ENCODE measurements at regions not wholly inside any gene's neighbourhood (a gene's known extent, or its start where the extent isn't known, plus 50 kb on each side); places are given as distances from the start of the nearest gene placed in this dataset.
"Not testable (repeated sequence)": the region's sequence is repeated elsewhere in the genome, so short reads cannot be mapped to it uniquely, and the experiment has no call there.

DNA sequence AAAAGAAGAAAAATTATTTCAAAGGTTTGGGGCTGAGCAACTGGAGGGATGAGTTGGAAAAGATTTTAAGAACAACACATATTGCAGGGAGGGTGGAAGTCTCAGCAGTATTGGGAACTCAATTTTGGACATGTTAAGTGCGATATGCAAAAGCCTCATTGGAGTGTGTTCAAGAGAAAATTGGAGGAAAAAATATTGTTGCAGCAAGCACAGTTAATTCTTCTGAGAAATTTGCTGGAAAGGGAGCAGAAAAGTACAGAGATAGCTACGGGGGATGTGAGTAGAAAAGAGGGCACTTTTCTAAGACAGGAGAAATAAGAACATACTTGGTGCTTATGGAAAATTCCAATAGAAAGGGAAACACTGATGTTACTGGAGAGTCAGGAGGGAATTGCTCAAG, 59.8 kb upstream of the MAGI2 start:
- no peaks in the 10 kb centered on the region for H3K36me3 ChIP-seq (ENCODE audit: control insufficient read depth in 5 of 5, insufficient read depth in 5 of 5, low read length in 5 of 5)
- no peaks in the 10 kb centered on the region for H3K4me1 ChIP-seq (ENCODE audit: control insufficient read depth in 5 of 5, insufficient read depth in 5 of 5, low read length in 5 of 5)
- no peak overlapping the region for H3K4me3 ChIP-seq (ENCODE audit: low read depth in 1 of 5, low read length in 5 of 5)
- no peak overlapping the region for H3K27ac ChIP-seq (ENCODE audit: low read depth, low read length)
- no peak overlapping the region for H3K9ac ChIP-seq (ENCODE audit: low read length in 5 of 5)
- H3K9me3 ChIP-seq (ENCODE audit: control insufficient read depth in 5 of 5, low read length in 5 of 5): no peaks in the 10 kb centered on the region
- no peaks in the 10 kb centered on the region for H3K27me3 ChIP-seq (ENCODE audit: control insufficient read depth in 5 of 5, insufficient read depth in 4 of 5, low read length in 5 of 5)

DNA sequence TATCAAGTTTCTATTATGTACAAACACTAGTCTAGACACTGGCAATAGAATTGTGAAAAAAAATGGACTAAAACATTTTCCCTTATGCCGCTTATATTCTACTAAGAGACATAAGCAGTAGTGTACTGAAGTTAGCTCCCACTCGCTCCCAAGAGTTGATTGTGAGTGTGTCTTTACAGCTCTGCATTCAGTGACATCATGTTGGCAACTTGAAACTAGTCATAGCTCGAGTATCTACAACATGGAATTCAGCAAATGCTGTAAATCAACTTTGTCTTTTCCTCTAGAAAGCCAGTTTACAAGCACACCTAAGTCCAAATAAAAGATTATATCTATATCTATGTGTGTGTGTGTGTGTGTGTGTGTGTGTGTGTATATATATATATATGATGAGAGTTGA, 58.8 kb upstream of the MAGI2 start:
- no peaks in the 10 kb centered on the region for H3K36me3 ChIP-seq (ENCODE audit: control insufficient read depth in 5 of 5, insufficient read depth in 5 of 5, low read length in 5 of 5)
- H3K9me3 ChIP-seq (ENCODE audit: control insufficient read depth in 5 of 5, low read length in 5 of 5): no peaks in the 10 kb centered on the region
- no peaks in the 10 kb centered on the region for H3K27me3 ChIP-seq (ENCODE audit: control insufficient read depth in 5 of 5, insufficient read depth in 4 of 5, low read length in 5 of 5)
- no peak overlapping the region for H3K4me3 ChIP-seq (ENCODE audit: low read depth in 1 of 5, low read length in 5 of 5)
- H3K27ac ChIP-seq (ENCODE audit: low read depth, low read length): no peak overlapping the region
- H3K4me1 ChIP-seq (ENCODE audit: control insufficient read depth in 5 of 5, insufficient read depth in 5 of 5, low read length in 5 of 5): no peaks in the 10 kb centered on the region
- no peak overlapping the region for H3K9ac ChIP-seq (ENCODE audit: low read length in 5 of 5)

DNA sequence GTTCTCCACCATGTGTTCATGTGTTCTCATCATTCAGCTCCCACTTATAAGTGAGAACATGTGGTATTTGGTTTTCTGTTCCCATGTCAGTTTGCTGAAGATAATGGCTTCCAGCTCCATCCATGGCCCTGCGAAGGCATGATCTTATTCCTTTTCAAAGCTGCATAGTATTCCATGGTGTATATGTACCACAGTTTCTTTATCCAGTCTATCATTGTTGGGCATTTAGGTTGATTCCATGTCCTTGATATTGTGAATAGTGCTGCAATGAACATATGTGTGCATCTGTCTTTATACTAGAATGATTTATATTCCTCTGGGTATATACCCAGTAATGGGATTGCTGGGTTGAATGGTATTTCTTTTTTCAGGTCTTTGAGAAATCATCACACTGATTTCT, 57.6 kb upstream of the MAGI2 start:
- not testable (repeated sequence) for H3K27ac ChIP-seq (ENCODE audit: low read depth, low read length); H3K4me3 ChIP-seq (ENCODE audit: low read depth in 1 of 5, low read length in 5 of 5); H3K9ac ChIP-seq (ENCODE audit: low read length in 5 of 5); H3K27me3 ChIP-seq (ENCODE audit: control insufficient read depth in 5 of 5, insufficient read depth in 4 of 5, low read length in 5 of 5); H3K36me3 ChIP-seq (ENCODE audit: control insufficient read depth in 5 of 5, insufficient read depth in 5 of 5, low read length in 5 of 5); H3K4me1 ChIP-seq (ENCODE audit: control insufficient read depth in 5 of 5, insufficient read depth in 5 of 5, low read length in 5 of 5); H3K9me3 ChIP-seq (ENCODE audit: control insufficient read depth in 5 of 5, low read length in 5 of 5)

DNA sequence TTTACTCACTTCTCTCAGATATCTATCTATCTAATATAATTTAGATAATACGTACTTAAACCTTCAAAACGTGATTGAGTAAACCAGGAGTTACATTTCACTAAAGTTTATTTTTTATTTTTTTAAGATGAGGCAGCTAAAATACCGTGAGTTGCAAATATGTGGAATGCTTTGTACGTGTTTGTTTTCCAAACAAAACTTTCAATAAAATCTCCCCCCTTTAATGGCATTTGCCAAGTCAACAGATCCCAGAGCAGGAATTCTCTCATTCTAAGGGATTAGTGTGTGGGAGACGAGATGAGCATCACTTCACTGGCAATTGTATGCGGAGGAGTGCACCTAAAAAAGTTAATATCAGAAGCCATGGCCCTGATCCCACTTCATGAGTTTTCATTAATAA, 53.7 kb upstream of the MAGI2 start:
- Histone ChIP-seq H3K36me3 (ENCODE audit: control insufficient read depth in 5 of 5, insufficient read depth in 5 of 5, low read length in 5 of 5) (no peaks in the 10 kb centered on the region), H3K4me1 (ENCODE audit: control insufficient read depth in 5 of 5, insufficient read depth in 5 of 5, low read length in 5 of 5) (peaks cover 0 to 5% (median 0%) of the 10 kb centered on the region in 5 donors), H3K9me3 (ENCODE audit: control insufficient read depth in 5 of 5, low read length in 5 of 5) (no peaks in the 10 kb centered on the region), H3K9ac (ENCODE audit: low read length in 5 of 5) (no peak overlapping the region), H3K27ac (ENCODE audit: low read depth, low read length) (no peak overlapping the region), H3K4me3 (ENCODE audit: low read depth in 1 of 5, low read length in 5 of 5) (no peak overlapping the region), H3K27me3 (ENCODE audit: control insufficient read depth in 5 of 5, insufficient read depth in 4 of 5, low read length in 5 of 5) (no peaks in the 10 kb centered on the region)

DNA sequence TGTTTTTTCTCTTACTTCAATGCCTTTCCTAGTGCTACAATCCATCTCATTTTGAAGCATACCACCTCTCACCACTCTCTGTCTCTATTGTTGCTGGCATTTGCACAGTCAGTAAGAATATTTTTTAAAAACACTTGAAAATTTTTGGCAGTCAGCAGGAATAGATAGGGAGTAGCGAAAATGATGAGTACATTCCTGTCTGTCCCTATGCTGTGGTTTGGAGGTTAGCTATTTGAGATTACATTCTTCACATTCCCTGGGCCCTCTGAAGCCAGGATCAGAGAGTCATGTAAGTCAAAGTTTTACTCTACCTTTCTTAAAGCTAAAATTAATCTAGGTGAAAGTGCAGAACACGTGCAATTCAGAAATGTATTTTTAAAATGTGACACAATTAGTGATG, 53.0 kb upstream of the MAGI2 start:
- Histone ChIP-seq H3K9ac (ENCODE audit: low read length in 5 of 5) (no peak overlapping the region), H3K27me3 (ENCODE audit: control insufficient read depth in 5 of 5, insufficient read depth in 4 of 5, low read length in 5 of 5) (no peaks in the 10 kb centered on the region), H3K4me3 (ENCODE audit: low read depth in 1 of 5, low read length in 5 of 5) (no peak overlapping the region), H3K9me3 (ENCODE audit: control insufficient read depth in 5 of 5, low read length in 5 of 5) (no peaks in the 10 kb centered on the region), H3K36me3 (ENCODE audit: control insufficient read depth in 5 of 5, insufficient read depth in 5 of 5, low read length in 5 of 5) (no peaks in the 10 kb centered on the region), H3K4me1 (ENCODE audit: control insufficient read depth in 5 of 5, insufficient read depth in 5 of 5, low read length in 5 of 5) (peaks cover 0 to 5% (median 0%) of the 10 kb centered on the region in 5 donors), H3K27ac (ENCODE audit: low read depth, low read length) (no peak overlapping the region)

DNA sequence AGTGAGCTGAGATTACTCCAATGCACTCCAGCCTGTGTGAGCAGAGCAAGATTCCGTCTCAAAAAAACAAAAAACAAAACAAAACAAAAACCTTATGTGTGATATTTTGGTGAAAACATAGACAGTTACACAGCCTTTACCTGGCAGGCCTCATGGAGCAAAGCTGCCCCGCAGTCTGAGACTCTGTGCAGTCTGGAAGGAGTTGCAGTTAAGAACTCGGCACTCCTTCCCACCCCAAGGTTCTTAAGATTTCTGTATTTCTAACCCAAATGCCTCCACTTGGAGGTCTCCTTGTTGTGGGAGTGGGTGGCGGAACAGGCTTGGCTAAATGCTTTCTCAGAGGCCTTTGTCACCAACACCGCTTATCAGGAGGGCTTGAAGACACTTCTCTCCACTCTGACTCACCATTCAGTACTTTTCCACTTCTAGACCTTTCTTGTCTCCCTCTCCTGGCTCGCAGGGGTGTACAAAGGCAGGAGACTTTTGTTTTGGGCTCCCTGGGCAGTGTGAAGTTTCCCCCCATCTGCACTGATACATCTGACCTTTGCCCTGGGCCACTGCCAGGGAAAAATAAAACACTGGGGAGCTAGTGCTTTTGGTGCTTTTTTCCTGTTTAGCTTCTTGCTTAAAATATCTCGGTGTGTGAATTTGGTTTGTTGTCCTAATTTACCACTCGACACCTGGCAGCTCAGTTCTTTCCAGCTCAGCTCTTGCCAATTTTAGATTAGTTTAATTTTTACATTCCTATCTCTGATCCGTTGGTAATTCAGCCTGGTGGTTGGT, 51.3 kb upstream of the MAGI2 start:
- no peaks in the 10 kb centered on the region for H3K9me3 ChIP-seq (ENCODE audit: control insufficient read depth in 5 of 5, low read length in 5 of 5)
- H3K36me3 ChIP-seq (ENCODE audit: control insufficient read depth in 5 of 5, insufficient read depth in 5 of 5, low read length in 5 of 5): no peaks in the 10 kb centered on the region
- H3K27me3 ChIP-seq (ENCODE audit: control insufficient read depth in 5 of 5, insufficient read depth in 4 of 5, low read length in 5 of 5): no peaks in the 10 kb centered on the region
- H3K4me1 ChIP-seq (ENCODE audit: control insufficient read depth in 5 of 5, insufficient read depth in 5 of 5, low read length in 5 of 5): peaks cover 0 to 5% (median 0%) of the 10 kb centered on the region in 5 donors
- H3K9ac ChIP-seq (ENCODE audit: low read length in 5 of 5): no peak overlapping the region
- H3K27ac ChIP-seq (ENCODE audit: low read depth, low read length): no peak overlapping the region
- no peak overlapping the region for H3K4me3 ChIP-seq (ENCODE audit: low read depth in 1 of 5, low read length in 5 of 5)

Measured in subcutaneous abdominal adipose tissue (tissue), 5 donors.